Neural cell (in vitro differentiated cells): ENCODE measurements at regions not wholly inside any gene's neighbourhood (a gene's known extent, or its start where the extent isn't known, plus 50 kb on each side); places are given as distances from the start of the nearest gene placed in this dataset.

Experiments used
- H2AFZ ChIP-seq: fragments of 200-600, 300-800 bp; sonication (generic), shearing (Covaris generic); 2 replicates; pipeline ENCODE4 v1.6.0; 2014; ENCODE audit warnings: low read depth, mild to moderate bottlenecking, antibody characterized with exemption, low read length, moderate library complexity
- H3F3A ChIP-seq: fragments of 200-600 bp; shearing (Covaris generic); 2 replicates; pipeline ENCODE4 v1.6.1; 2016; ENCODE audit warnings: mild to moderate bottlenecking, moderate library complexity, mixed read lengths, antibody characterized with exemption, low read length; ENCODE audit not compliant: insufficient read depth, poor library complexity, severe bottlenecking
- H3K27ac ChIP-seq: fragments of 200-600, 300-800 bp; sonication (generic), shearing (Covaris generic); 2 replicates; pipeline ENCODE4 v1.5.1; 2014; ENCODE audit warnings: mild to moderate bottlenecking, low read length, moderate library complexity
- H3K27me3 ChIP-seq: fragments of 300-800, 200-600 bp; sonication (generic), shearing (Covaris generic); 2 replicates; pipeline ENCODE4 v1.6.0; 2014; ENCODE audit warnings: mild to moderate bottlenecking, low read depth, low read length, moderate library complexity; ENCODE audit not compliant: insufficient read depth
- H3K36me3 ChIP-seq: fragments of 300-800, 200-600 bp; sonication (generic), shearing (Covaris generic); 2 replicates; pipeline ENCODE4 v1.5.1; 2014; ENCODE audit warnings: mild to moderate bottlenecking, antibody characterized with exemption, low read length, moderate library complexity; ENCODE audit not compliant: insufficient read depth
- H3K4me2 ChIP-seq: fragments of 300-800, 200-600 bp; sonication (generic), shearing (Covaris generic); 2 replicates; pipeline ENCODE4 v1.6.0; 2014; ENCODE audit warnings: mild to moderate bottlenecking, low read length
- H3K4me3 ChIP-seq: fragments of 300-800, 200-600 bp; sonication (generic), shearing (Covaris generic); 2 replicates; pipeline ENCODE4 v1.5.1; 2014; ENCODE audit warnings: mild to moderate bottlenecking, low read length, moderate library complexity
- H3K79me2 ChIP-seq: fragments of 200-600 bp; shearing (Covaris generic); replicated peaks from 2 replicates; pipeline ENCODE4 v1.6.0; 2014; ENCODE audit warnings: mild to moderate bottlenecking, low read length, moderate library complexity; ENCODE audit not compliant: insufficient read depth
- H3K9ac ChIP-seq: fragments of 300-800, 200-600 bp; sonication (generic), shearing (Covaris generic); 2 replicates; pipeline ENCODE4 v1.6.1; 2016; ENCODE audit warnings: mild to moderate bottlenecking, low read length, mixed read lengths
- H3K9me2 ChIP-seq: fragments of 200-600 bp; shearing (Covaris generic); 2 replicates; pipeline ENCODE4 v1.6.1; 2016; ENCODE audit warnings: mild to moderate bottlenecking, low read length, mixed read lengths; ENCODE audit not compliant: insufficient read depth
- H3K9me3 ChIP-seq: fragments of 200-600, 300-800 bp; sonication (generic), shearing (Covaris generic); 2 replicates; pipeline ENCODE4 v1.6.1; 2016; ENCODE audit warnings: mild to moderate bottlenecking, mixed run types, low read length, moderate library complexity, mixed read lengths
- H4K20me1 ChIP-seq: fragments of 200-600 bp; shearing (Covaris generic); 2 replicates; pipeline ENCODE4 v1.6.1; 2016; ENCODE audit warnings: mild to moderate bottlenecking, mixed run types; ENCODE audit not compliant: insufficient read depth
- EP300 ChIP-seq: fragments of 450-650 bp; conservative IDR thresholded peaks from 2 replicates; pipeline ENCODE4 v1.6.1; 2014; ENCODE audit warnings: antibody characterized with exemption, mild to moderate bottlenecking, moderate library complexity; ENCODE audit not compliant: poor library complexity, severe bottlenecking
- EZH2 ChIP-seq: fragments of 200-600, 300-800 bp; shearing (Covaris generic), sonication (generic); IDR thresholded peaks from 2 replicates; pipeline ENCODE4 v1.6.1; 2014; ENCODE audit warnings: antibody characterized with exemption, low read length, borderline replicate concordance, mild to moderate bottlenecking; ENCODE audit not compliant: insufficient read depth, poor library complexity, severe bottlenecking
- MXI1 ChIP-seq: fragments of 450-650 bp; conservative IDR thresholded peaks from 2 replicates; pipeline ENCODE4 v1.6.1; 2014; ENCODE audit warnings: antibody characterized with exemption, mild to moderate bottlenecking; ENCODE audit not compliant: poor library complexity, severe bottlenecking
- POLR2AphosphoS5 ChIP-seq: IDR thresholded peaks from 2 replicates; pipeline ENCODE4 v1.6.1; 2012
- RAD21 ChIP-seq: fragments of 450-650 bp; conservative IDR thresholded peaks from 2 replicates; pipeline ENCODE4 v1.6.1; 2014; ENCODE audit warnings: antibody characterized with exemption, mild to moderate bottlenecking, moderate library complexity
- SMC3 ChIP-seq: fragments of 450-650 bp; conservative IDR thresholded peaks from 2 replicates; pipeline ENCODE4 v1.6.1; 2014; ENCODE audit warnings: antibody characterized with exemption, mild to moderate bottlenecking, moderate library complexity; ENCODE audit not compliant: poor library complexity
- TAF1 ChIP-seq: IDR thresholded peaks from 2 replicates; pipeline ENCODE4 v1.6.1; 2012; ENCODE audit warnings: low read depth
- TF ChIP-seq, protein P1 (sequence below): fragments of 450-650 bp; IDR thresholded peaks from 2 replicates; pipeline ENCODE4 v1.5.1; 2014; ENCODE audit warnings: antibody characterized with exemption, mild to moderate bottlenecking, moderate library complexity; ENCODE audit not compliant: poor library complexity, severe bottlenecking
- TF ChIP-seq, protein P2 (sequence below): IDR thresholded peaks from 2 replicates; pipeline ENCODE4 v1.6.1; 2012; ENCODE audit warnings: borderline replicate concordance

DNA sequence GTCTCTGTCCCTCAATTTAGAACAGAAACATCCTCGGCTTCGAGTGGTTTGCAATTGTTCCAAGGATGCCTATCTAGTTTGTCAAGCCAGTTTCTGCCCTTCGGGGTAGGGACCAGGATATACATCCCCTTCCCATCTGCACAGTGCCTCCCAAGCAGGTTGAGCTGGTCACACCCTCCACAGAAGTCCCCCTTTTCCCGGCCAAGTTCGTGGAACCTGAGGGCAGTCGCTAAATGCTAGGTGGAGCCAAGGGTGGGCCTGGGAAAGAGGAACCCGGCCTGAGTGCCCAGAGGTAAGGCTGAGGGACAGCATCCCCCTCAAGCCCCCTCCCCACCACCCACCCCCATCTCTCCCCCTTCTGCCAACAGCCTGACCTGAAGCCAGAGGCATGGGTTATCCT, 62.4 kb upstream of the NANOS1 start:
- H3K4me3 ChIP-seq = no peak overlapping the region
- no peaks in the 10 kb centered on the region for H3K27me3 ChIP-seq
- no peaks in the 10 kb centered on the region for H3K79me2 ChIP-seq
- no peaks in the 10 kb centered on the region for H3K9me2 ChIP-seq
- H3K36me3 ChIP-seq = no peaks in the 10 kb centered on the region
- no peak overlapping the region for H3K9ac ChIP-seq
- TF ChIP-seq EZH2 (no peak), TAF1 (no peak), EP300 (no peak), MXI1 (no peak)
- TF ChIP-seq, protein P1, sequence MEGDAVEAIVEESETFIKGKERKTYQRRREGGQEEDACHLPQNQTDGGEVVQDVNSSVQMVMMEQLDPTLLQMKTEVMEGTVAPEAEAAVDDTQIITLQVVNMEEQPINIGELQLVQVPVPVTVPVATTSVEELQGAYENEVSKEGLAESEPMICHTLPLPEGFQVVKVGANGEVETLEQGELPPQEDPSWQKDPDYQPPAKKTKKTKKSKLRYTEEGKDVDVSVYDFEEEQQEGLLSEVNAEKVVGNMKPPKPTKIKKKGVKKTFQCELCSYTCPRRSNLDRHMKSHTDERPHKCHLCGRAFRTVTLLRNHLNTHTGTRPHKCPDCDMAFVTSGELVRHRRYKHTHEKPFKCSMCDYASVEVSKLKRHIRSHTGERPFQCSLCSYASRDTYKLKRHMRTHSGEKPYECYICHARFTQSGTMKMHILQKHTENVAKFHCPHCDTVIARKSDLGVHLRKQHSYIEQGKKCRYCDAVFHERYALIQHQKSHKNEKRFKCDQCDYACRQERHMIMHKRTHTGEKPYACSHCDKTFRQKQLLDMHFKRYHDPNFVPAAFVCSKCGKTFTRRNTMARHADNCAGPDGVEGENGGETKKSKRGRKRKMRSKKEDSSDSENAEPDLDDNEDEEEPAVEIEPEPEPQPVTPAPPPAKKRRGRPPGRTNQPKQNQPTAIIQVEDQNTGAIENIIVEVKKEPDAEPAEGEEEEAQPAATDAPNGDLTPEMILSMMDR = no peak
- H3K9me3 ChIP-seq = no peaks in the 10 kb centered on the region
- no peaks in the 10 kb centered on the region for H3F3A ChIP-seq
- no peaks in the 10 kb centered on the region for H4K20me1 ChIP-seq
- H3K27ac ChIP-seq = no peak overlapping the region
- no peak overlapping the region for H3K4me2 ChIP-seq
- H2AFZ ChIP-seq = no peak overlapping the region

- no peak overlapping the region for H2AFZ ChIP-seq
- no peak overlapping the region for H3K4me3 ChIP-seq
- H3K36me3 ChIP-seq = no peaks in the 10 kb centered on the region
- H3K4me2 ChIP-seq = no peak overlapping the region
- no peaks in the 10 kb centered on the region for H3K79me2 ChIP-seq
- no peaks in the 10 kb centered on the region for H3K9me3 ChIP-seq
- no peaks in the 10 kb centered on the region for H3F3A ChIP-seq
- H3K27me3 ChIP-seq = no peaks in the 10 kb centered on the region
- no peak overlapping the region for H3K9ac ChIP-seq
- TF ChIP-seq, protein P1 = no peak
- TF ChIP-seq RAD21 (no peak), TAF1 (no peak), SMC3 (no peak), EP300 (no peak), POLR2AphosphoS5 (no peak), MXI1 (no peak), EZH2 (no peak)
- TF ChIP-seq, protein P2, sequence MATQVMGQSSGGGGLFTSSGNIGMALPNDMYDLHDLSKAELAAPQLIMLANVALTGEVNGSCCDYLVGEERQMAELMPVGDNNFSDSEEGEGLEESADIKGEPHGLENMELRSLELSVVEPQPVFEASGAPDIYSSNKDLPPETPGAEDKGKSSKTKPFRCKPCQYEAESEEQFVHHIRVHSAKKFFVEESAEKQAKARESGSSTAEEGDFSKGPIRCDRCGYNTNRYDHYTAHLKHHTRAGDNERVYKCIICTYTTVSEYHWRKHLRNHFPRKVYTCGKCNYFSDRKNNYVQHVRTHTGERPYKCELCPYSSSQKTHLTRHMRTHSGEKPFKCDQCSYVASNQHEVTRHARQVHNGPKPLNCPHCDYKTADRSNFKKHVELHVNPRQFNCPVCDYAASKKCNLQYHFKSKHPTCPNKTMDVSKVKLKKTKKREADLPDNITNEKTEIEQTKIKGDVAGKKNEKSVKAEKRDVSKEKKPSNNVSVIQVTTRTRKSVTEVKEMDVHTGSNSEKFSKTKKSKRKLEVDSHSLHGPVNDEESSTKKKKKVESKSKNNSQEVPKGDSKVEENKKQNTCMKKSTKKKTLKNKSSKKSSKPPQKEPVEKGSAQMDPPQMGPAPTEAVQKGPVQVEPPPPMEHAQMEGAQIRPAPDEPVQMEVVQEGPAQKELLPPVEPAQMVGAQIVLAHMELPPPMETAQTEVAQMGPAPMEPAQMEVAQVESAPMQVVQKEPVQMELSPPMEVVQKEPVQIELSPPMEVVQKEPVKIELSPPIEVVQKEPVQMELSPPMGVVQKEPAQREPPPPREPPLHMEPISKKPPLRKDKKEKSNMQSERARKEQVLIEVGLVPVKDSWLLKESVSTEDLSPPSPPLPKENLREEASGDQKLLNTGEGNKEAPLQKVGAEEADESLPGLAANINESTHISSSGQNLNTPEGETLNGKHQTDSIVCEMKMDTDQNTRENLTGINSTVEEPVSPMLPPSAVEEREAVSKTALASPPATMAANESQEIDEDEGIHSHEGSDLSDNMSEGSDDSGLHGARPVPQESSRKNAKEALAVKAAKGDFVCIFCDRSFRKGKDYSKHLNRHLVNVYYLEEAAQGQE = no peak
- no peaks in the 10 kb centered on the region for H3K9me2 ChIP-seq
- no peak overlapping the region for H3K27ac ChIP-seq
- H4K20me1 ChIP-seq = no peaks in the 10 kb centered on the region
Measured at GRCh38 chr10:118968060-118968459, 61.5 kb upstream of the NANOS1 start.
